HepG2 (cell line): ENCODE measurements at regions not wholly inside any gene's neighbourhood (a gene's known extent, or its start where the extent isn't known, plus 50 kb on each side); places are given as distances from the start of the nearest gene placed in this dataset.

Experiments
- ATAC-seq: fragments of 200-7000 bp; cut with Tn5 transposase; 3 replicates; pipeline ENCODE4 v1.9.1; 2020; ENCODE audit warnings: mild to moderate bottlenecking, moderate library complexity
- BruUV-seq: library from RNA; stranded (reverse); fragments of 400-500 nt; replicated peaks from 2 replicates; lab custom pipeline; 2021; lab: Mats Ljungman, UMichigan
- CTCF ChIA-PET: fragments of 300-600 bp; formaldehyde crosslinking; extraction: SDS; loops from one replicate; lab custom pipeline; 2021; ENCODE audit warnings: low total read pairs, inconsistent platforms, low intra/inter-chr PET ratio; lab: Yijun Ruan, JAX
- POLR2A ChIA-PET: fragments of 350-600 bp; sonication (Branson Sonifier 250); formaldehyde crosslinking; loops from one replicate; lab custom pipeline; 2020; ENCODE audit warnings: antibody characterized with exemption, inconsistent platforms; lab: Yijun Ruan, JAX
- DNase-seq: peaks from one replicate; pipeline ENCODE4 v3.0.0-alpha.2; 2015; ENCODE audit warnings: low spot score
- FAIRE-seq: peaks from 3 replicates; lab custom pipeline; 2011; peaks lifted over from hg19 to GRCh38; lab: Jason Lieb, UNC
- H2AFZ ChIP-seq: one replicate; pipeline ENCODE4 v1.6.1; 2011; ENCODE audit warnings: low read length, inconsistent platforms
- H3K27ac ChIP-seq: fragments of 300-600 bp; 3 replicates; pipeline ENCODE4 v1.8.0; 2011; ENCODE audit warnings: mixed run types, mild to moderate bottlenecking, mixed read lengths, low read length, inconsistent platforms; ENCODE audit not compliant: insufficient read depth; ENCODE audit errors: extremely low read length
- H3K27me3 ChIP-seq, 2 experiments: fragments of 200-600 bp in 1 of 2; 2 replicates in 1 of 2; 3 replicates in 1 of 2; pipeline versions ENCODE4 v1.6.0 to v1.8.0; 2011; ENCODE audit warnings: low read length in 2 of 2, mild to moderate bottlenecking in 2 of 2, moderate library complexity in 2 of 2, inconsistent platforms in 1 of 2; ENCODE audit not compliant: insufficient read depth in 2 of 2, control insufficient read depth in 1 of 2
- H3K36me3 ChIP-seq, 2 experiments: fragments of 200-600 bp in 1 of 2; replicated peaks in 1 of 2; 2 replicates in 1 of 2; 3 replicates in 1 of 2; pipeline versions ENCODE4 v1.5.1 to v1.8.0; 2011; ENCODE audit warnings: low read length in 2 of 2, inconsistent platforms in 1 of 2; ENCODE audit not compliant: insufficient read depth in 2 of 2, control insufficient read depth in 1 of 2
- H3K4me1 ChIP-seq: 2 replicates; pipeline ENCODE4 v1.5.1; 2012; ENCODE audit warnings: low read length, inconsistent platforms; ENCODE audit not compliant: insufficient read depth
- H3K4me2 ChIP-seq: 2 replicates; pipeline ENCODE4 v1.6.0; 2011; ENCODE audit warnings: low read depth, low read length, inconsistent platforms
- H3K4me3 ChIP-seq, 3 experiments: fragments of 200-600 bp in 1 of 3; sonication (generic), shearing (Covaris generic) in 1 of 3; replicated peaks in 1 of 3; 2 replicates each; pipeline ENCODE4 v1.5.1; 2011 to 2016; ENCODE audit warnings: low read length in 3 of 3, inconsistent platforms in 2 of 3, low read depth in 2 of 3, mild to moderate bottlenecking in 2 of 3, control low read depth in 1 of 3, mixed read lengths in 1 of 3; ENCODE audit not compliant: insufficient read depth in 1 of 3
- H3K79me2 ChIP-seq: one replicate; pipeline ENCODE4 v1.6.1; 2011; ENCODE audit warnings: low read length, inconsistent platforms; ENCODE audit not compliant: insufficient read depth
- H3K9ac ChIP-seq: 2 replicates; pipeline ENCODE4 v1.6.0; 2011; ENCODE audit warnings: mild to moderate bottlenecking, low read depth, low read length, inconsistent platforms; ENCODE audit not compliant: insufficient read depth
- H3K9me3 ChIP-seq: 2 replicates; pipeline ENCODE4 v1.5.1; 2012; ENCODE audit warnings: mild to moderate bottlenecking, low read length
- H4K20me1 ChIP-seq: 2 replicates; pipeline ENCODE4 v1.6.0; 2011; ENCODE audit warnings: inconsistent platforms, mild to moderate bottlenecking, low read length, moderate library complexity; ENCODE audit not compliant: insufficient read depth
- ATF6 ChIP-seq: sonication (generic); formaldehyde crosslinking; conservative IDR thresholded peaks from 2 replicates; pipeline ENCODE4 v1.4.0; 2020; ENCODE audit warnings: missing genetic modification reagents
- CBFB ChIP-seq: sonication (generic); formaldehyde crosslinking; IDR thresholded peaks from 2 replicates; pipeline ENCODE4 v1.4.0; 2020; ENCODE audit warnings: missing genetic modification reagents
- DMAP1 ChIP-seq: IDR thresholded peaks from 2 replicates; pipeline ENCODE4 v1.6.1; 2016
- POGK ChIP-seq: sonication (generic); formaldehyde crosslinking; conservative IDR thresholded peaks from 2 replicates; pipeline ENCODE4 v1.8.0; 2022; ENCODE audit warnings: mild to moderate bottlenecking, moderate library complexity, missing genetic modification reagents
- SAP130 ChIP-seq: IDR thresholded peaks from 2 replicates; pipeline ENCODE4 v1.6.1; 2016; ENCODE audit warnings: low read depth
- STAT5B ChIP-seq: sonication (generic); formaldehyde crosslinking; IDR thresholded peaks from 2 replicates; pipeline ENCODE4 v1.4.0; 2020; ENCODE audit warnings: missing genetic modification reagents
- TIGD3 ChIP-seq: sonication (generic); formaldehyde crosslinking; IDR thresholded peaks from 2 replicates; pipeline ENCODE4 v1.5.1; 2020; ENCODE audit warnings: mild to moderate bottlenecking, missing genetic modification reagents, borderline replicate concordance
- ZBTB40 ChIP-seq, 2 experiments: fragments of 450-650 bp in 1 of 2; sonication (generic) in 1 of 2; formaldehyde crosslinking in 1 of 2; IDR thresholded peaks; 2 replicates each; pipeline versions ENCODE4 v1.6.1 to v1.8.0; 2016 to 2022; ENCODE audit warnings: antibody characterized with exemption in 1 of 2, mild to moderate bottlenecking in 1 of 2, missing genetic modification reagents in 1 of 2
- ZNF24 ChIP-seq: fragments of 450-650 bp; IDR thresholded peaks from 2 replicates; pipeline ENCODE4 v1.6.1; 2017; ENCODE audit warnings: antibody characterized with exemption, mild to moderate bottlenecking
- ZNF589 ChIP-seq: sonication (generic); formaldehyde crosslinking; conservative IDR thresholded peaks from 2 replicates; pipeline ENCODE4 v1.8.0; 2022; ENCODE audit warnings: mild to moderate bottlenecking, moderate library complexity, missing genetic modification reagents
- in situ Hi-C: cut with HindIII; loops from 2 replicates; pipeline ENCODE4 v1.10.0; 2017; ENCODE audit warnings: low pct_unique_long_range_greater_than_20kb; ENCODE audit not compliant: extremely low pct_ligation_motif_present
- intact Hi-C: fragments of 100-400 bp; cut with micrococcal nuclease; formaldehyde crosslinking; loops from one replicate; pipeline ENCODE4 v1.10.0; 2022; ENCODE audit not compliant: unreplicated experiment

- Histone ChIP-seq H4K20me1 (no peaks in the 10 kb centered on the region), H3K4me1 (no peaks in the 10 kb centered on the region), H2AFZ (no peak overlapping the region), H3K27ac (no peak overlapping the region), H3K79me2 (no peaks in the 10 kb centered on the region), H3K4me2 (no peak overlapping the region), H3K4me3 (no peak overlapping the region), H3K9me3 (peaks cover 5% of the 10 kb centered on the region; the same call in 1 of the 2 replicates), H3K36me3 (no peaks in the 10 kb centered on the region), H3K27me3 (no peaks in the 10 kb centered on the region), H3K9ac (no peak overlapping the region)
- in situ Hi-C loops, result no loop called here
- ATAC-seq (no peak), FAIRE-seq (no peak), DNase-seq (no peak)
- CTCF ChIA-PET, result no interaction called here
- BruUV-seq, result no TSS peak
- POLR2A ChIA-PET, result no interaction called here
- intact Hi-C loops, result no loop called here
- no peak for TF ChIP-seq ATF6 (CRISPR knock-in tag)
- no peak for TF ChIP-seq STAT5B
- TF ChIP-seq ZNF24, result no peak
- TF ChIP-seq ZNF589 (CRISPR knock-in tag), result no peak
- no peak for TF ChIP-seq ZBTB40 (IDR thresholded peaks at IDR 0.05)
- no peak for TF ChIP-seq ZBTB40 (CRISPR knock-in tag; IDR thresholded peaks at IDR 0.05)
- no peak for TF ChIP-seq TIGD3
- no peak for TF ChIP-seq DMAP1 (CRISPR knock-in tag)
- TF ChIP-seq CBFB (CRISPR knock-in tag), result no peak
- TF ChIP-seq POGK, result no peak
- TF ChIP-seq SAP130 (CRISPR knock-in tag), result no peak
Observed at GRCh38 chr11:30092518-30092917, 75.7 kb upstream of the KCNA4 start.
